DMS79 (cell line): ENCODE measurements at regions not wholly inside any gene's neighbourhood (a gene's known extent, or its start where the extent isn't known, plus 50 kb on each side); places are given as distances from the start of the nearest gene placed in this dataset.

Source experiments
- DNase-seq: peaks from one replicate; lab custom pipeline; 2025; lab: John Stamatoyannopoulos, UW

DNA sequence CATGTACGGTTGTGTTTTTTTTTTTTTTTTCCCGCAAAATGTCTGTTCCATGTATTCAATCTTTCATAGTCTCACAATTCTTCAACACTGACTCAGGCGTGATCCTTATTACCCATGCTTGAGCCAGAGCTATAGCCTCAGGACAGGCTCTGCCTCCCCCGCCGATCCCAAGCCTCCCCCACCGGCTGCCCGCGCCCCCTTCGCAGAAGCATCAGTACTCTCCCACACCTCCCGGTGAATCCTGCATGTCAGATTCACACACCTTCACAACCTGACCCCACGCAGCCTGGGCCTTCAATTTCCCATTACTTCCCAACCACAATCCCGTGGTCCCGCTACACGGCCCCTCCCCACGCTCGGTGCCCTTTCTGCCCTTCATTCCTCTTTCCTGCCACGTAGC, 401.5 kb upstream of the JARID2 start:
- no peak for DNase-seq

DNA sequence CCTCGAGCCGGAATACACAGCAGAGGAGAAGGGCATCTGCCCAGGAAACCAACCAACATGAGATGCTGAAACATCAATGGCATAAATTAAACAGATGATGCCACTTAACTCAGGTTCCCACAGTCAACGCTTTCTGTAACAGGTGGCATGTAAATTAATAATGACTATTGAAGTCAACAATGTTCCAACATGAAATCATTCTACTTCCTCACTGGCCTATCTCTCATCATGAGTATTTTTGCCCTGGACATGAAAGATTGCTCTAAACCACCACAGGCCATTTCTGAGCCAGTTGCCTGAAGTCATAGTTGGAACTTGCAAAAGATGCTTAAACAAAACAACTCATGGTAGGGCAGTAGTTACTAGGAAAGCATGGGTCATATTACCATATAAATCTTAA, 397.9 kb upstream of the JARID2 start:
- no peak for DNase-seq

DNA sequence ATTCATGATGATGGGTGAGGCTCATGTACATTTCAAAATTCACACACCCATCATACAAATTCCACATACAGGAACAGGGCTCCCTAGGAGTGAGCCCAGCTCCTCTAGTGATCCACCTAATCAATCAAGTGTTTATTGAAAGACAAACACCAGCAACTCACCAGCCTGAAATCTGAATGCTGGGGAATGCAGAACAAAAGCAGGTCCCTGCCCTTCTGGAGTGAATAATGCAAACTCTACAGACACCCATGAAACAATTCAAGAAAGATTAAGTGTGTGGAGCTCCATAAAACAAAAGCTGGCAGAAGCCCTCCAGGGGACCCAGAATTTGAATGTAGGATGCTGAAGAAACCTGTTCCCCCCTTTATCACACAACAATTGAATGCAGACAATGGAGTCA, 396.7 kb upstream of the JARID2 start:
- DNase-seq, result no peak

DNA sequence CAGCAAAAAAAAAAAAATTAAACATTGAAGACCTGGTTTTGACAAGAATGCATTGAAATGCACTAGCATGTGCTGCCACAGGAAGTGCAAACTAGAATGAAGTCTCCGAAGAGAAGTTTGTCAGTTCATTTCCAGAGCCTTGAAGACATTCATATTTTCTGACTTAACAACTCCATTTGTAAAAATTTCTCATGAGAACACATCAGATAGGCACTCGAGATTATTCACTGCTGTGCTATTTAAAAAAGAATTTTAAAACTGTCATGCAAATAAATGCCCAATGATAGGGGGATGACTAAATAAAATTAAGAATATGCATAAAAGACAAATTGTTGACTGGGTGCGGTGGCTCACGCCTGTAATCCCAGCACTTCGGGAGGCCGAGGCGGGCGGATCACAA, 394.6 kb upstream of the JARID2 start:
- DNase-seq, result no peak

DNA sequence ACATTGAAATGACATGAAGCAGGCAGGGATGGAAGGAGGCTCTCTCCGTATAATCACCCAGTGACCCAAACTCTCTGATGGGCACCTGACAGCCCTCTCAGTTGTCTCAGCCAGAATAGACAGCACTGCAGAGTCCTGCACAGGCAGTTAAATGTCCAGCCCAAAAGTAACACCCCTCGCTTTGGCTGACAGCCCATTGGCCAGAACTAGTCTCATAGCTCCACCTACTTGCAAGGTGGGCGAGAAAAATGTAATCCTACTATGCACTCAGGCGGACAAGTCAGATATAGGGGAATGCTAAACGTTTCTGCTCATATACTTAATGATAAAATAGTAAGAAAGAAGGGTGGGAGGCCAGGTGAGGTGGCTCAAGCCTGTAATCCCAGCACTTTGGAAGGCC, 393.5 kb upstream of the JARID2 start:
- no peak for DNase-seq

DNA sequence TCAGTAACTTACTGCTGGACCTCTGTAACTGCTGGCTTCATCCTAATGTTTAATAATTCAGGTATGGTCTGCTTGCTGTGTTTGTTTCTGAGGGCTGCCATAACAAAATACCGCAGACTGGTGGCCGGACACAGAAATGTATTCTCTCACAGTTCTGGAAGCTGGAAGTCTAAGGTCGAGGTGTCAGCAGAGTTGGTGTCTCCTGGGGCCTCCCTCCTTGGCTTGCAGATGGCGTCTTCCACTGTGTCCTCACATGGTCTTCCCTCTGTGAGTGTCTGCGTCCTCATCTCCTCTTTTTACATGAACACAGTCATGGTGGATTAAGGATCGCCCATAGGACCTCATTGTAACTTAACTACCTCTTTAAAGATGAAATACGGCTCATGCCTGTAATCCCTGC, 389.7 kb upstream of the JARID2 start:
- no peak for DNase-seq

DNA sequence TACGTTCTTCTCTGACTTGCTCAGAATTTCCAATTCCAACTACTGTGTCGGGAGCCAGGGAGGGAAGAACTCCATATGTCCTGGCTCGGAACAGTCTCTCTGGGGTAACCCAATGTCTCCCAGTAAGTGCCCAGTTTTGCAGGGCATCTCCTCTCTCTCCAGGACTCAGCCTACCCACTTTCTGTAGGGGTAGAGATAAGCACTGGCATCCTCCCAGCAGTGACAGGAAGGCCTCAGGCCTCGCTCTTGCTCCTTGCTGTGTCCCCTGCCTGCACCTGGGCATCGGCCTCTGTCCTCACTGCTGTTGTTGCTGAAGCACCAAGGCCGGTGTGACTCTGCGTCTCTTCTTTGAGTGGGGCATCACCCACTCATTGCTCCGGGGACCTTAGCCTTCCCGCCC, 388.9 kb upstream of the JARID2 start:
- DNase-seq, result no peak

DNA sequence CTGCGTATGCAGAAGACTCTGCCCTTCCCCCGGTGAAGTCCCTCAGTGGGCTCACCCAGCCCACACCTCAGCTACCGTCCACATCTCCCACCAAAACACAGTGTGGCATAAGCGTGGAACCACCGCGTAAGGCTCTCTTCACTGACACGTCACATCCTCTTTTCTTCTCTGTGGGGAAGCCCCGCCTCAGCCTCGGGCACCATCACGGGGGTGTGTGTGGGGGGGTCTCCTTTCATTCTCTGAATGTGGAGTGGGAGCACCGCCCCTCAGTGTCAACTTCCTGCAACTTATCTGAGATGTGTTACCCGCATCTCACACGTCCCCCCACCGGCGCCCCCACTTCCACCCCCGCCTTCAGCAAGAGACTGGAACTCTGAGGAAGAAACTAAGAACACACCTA, 388.4 kb upstream of the JARID2 start:
- no peak for DNase-seq

DNA sequence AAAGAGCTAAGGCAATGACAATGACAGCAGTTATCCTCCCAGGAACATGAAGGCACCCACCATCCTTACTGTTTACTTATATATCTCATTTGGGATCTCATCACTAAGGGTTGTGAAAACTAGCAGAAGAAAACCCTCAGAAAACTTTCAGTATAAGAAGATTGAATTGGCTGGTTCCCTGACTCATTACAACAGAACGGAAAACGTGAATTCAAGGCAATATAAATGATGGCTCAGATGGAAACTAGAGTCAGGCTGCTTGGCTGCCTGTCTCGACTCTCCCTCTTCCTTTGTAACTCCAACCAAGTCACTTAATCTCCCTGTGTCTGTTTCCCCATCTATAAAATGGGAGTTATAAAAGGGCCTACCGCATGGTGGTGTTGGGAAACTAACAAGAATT, 387.1 kb upstream of the JARID2 start:
- DNase-seq, result no peak

DNA sequence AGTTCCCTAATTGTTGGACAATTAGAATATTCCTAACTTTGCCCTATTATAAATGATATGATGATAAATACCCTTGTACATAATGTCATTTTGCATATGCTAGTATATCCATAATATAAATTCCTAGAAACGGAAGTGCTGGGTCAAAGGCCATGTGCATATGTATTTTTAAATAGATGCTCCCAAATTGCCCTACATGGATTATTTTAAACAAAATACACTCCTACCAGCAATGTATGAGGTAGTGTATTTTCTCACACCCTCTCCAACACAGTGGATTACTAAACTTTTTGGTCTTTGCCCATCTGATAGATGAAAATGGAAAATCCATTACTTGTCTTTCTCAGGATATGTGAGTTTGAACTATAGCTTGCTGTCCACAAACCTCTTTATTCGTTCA, 385.1 kb upstream of the JARID2 start:
- no peak for DNase-seq

DNA sequence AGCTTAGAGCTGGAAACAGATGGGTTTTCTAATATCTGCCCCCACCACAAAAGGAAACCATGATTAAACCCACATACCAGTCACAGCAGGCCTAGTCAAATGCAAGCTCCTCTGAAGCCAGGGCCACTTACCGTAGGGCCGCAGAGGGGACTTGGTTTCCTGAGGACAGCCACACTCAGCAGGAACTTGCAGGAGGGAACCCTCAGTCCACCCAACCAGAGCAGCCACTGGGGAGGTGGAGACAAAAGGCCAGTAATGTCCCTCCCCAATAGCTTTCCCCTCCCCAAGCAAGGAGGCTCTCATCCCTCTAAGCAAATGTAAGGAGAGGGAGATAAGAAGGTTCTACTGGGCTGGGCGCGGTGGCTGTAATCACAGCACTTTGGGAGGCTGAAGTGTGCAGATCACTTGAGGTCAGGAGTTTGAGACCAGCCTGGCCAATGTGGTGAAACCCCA, 384.4 kb upstream of the JARID2 start:
- DNase-seq, result no peak

DNA sequence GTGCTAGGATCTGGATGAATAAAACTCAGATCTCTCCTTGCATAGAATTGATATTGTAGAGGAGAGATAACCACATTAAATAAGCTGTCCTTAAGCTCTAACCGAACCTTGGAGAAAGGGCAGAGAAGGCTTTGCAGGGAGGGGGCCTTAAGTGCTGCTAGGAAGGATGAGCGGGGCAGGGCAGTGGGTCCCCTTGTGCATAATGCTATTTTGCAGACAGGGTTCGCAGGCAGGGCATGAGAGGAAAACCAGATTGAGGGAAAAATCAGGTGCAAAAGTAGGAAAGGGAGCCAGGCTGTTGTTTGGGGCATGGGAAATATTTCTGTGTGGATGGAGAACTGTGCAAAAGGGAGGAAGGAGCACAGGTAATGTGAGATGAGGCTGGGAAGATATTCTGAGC, 383.0 kb upstream of the JARID2 start:
- no peak for DNase-seq

DNA sequence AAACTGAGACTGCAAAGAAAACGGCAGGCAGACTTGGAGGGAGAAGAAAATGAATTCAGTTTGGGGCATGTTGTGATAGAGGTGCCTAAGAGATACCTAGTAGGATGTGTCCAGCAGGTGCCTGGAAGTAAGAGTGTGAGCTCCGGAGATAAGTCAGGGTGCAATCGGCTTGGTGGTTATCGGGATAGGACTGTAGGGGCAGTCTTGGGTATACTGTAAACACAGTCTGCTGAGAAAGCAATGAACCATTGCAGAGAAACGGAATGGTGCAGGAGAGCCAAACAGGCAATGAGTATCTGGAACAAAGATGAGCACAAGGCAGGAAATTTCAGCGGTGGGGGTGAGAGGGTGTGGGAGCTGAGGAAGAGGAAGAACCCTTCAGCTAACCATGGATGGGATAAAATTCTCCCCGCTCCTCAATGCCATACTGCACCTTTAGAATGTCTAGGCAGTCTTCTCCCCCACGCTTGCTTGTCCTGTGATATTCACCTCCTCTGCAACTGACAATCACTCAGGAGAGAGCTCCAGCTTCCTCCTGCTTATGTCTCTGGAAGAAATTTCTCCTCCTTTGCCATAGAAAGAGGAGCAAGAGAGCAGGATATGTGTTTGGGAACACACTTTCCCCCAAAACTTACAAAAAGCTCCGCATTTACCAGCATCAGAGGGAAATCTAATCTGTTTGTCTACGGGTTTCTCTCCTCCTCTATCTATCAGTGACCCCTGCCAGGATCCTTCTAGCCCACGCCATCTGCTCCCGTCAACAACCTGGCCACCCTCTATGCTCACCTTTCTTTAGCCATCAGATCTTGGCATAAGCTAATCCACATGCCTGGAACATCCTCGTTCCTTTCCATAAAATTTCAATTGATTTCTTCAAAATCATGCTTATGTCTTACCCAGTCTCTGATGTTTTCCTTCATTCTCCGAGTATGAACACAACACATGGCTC, 381.7 kb upstream of the JARID2 start:
- DNase-seq, result no peak

DNA sequence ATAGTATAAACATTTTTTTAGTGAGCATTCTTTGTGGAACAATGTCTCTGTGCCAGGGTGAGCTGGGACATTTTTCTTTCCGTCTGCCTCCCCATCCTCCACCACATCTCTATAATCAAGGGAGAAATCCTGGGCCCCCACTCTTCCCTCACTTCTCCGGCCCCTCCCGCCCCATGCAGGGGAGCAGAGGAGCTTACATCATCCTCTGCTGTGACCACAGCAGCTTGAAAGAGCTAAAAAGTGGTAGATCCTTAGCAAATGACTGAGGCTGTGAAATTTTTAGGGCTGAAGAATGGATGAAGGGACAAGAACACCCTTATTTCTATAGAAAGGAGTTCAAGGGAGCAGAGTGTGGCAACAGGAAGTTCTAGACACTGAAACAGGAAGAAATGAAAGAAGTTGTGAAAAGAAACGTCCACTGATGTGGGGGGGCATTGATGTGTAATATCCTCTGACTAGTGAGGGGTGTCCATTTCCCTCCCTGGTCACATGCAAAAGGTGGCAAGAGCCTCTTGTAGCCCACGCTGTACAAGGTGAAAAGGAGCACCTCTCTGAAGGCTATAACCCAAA, 380.3 kb upstream of the JARID2 start:
- DNase-seq, result no peak

DNA sequence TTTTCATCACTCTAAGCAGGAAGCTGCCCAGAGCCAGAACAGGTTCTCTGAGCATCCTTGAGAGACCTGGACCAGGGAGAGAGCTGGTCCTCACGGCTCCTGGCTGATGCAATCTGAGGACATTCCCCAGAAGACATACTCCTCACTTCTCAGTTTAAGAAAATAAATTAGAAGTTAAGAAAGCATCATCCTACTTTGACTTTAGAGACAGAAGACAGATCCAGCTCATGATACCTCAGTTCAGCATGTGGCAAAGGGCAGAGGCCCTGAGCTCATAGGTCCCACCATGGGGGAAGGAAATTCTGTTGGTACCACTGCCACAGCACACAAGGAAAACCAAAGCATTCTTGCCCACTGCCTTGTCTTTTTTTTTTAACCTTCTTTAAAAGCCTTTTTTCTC, 378.1 kb upstream of the JARID2 start:
- DNase-seq, result no peak

DNA sequence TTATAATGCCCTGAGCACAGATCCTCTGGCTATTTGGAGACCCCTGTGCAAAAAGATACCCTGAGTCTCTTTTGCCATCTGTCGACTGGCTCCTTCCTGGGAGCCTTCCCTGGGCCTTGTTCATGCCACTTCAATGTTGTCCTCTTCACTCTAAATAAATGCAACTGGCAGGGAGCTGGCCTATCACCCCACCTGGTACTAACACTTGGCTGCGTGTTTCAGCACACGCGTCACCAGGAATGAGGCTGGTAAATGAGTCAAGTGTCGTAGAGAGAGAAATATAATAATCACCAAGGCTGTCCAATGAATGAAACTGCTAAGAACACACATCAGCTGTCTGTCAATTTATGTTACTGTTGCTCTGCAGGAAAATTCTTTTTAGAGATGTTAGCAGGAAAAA, 374.6 kb upstream of the JARID2 start:
- DNase-seq, result no peak

DNA sequence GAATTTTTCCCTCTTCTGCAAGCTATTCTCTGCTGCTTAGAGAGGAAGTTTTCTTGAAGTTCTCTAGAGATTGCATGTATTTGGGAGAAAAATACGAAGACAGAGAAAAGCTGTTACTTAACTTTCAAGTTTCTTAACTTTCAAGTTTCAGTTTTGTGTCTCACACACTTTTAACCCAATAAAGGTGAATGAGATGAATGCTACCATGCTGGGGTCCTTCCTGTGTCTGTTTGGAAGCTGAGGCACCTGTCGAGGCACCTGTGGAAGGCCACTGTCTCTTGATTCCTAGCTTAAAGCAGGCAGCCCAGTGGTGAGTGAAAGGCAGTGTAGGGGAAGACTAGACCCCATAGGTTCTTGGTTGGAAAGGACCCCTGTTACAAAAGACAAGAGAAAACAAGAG, 372.8 kb upstream of the JARID2 start:
- no peak for DNase-seq

DNA sequence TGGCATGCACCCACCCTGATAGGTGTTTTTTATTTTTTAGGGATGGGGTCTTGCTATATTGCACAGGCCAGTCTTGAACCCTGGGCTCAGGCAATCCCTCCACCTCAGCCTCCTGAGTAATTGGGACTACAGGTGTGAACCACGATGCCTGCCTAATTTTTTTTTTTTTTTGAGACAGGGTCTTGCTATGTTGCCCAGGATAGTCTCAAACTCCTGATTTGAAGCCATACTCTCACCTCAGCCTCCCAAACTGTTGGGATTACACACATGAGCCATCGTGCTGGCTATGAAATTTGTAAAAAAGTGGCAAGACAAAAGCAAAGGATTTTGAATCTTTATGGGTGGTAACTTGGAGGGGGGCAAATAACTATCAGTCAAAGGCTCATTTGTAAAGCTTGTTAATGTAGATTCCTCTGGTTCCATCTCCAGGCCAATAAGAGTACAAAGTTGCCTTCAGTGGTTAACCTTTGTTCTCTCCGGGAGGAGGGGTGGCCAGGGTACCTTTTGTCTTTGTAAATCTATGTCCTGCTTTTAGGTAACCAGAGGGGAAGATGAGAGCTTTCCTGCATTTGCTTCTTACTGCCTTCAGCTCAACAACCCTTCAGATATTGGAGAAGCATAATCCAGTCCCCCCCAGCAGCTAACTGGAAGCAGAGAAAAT, 372.0 kb upstream of the JARID2 start:
- DNase-seq, result no peak

DNA sequence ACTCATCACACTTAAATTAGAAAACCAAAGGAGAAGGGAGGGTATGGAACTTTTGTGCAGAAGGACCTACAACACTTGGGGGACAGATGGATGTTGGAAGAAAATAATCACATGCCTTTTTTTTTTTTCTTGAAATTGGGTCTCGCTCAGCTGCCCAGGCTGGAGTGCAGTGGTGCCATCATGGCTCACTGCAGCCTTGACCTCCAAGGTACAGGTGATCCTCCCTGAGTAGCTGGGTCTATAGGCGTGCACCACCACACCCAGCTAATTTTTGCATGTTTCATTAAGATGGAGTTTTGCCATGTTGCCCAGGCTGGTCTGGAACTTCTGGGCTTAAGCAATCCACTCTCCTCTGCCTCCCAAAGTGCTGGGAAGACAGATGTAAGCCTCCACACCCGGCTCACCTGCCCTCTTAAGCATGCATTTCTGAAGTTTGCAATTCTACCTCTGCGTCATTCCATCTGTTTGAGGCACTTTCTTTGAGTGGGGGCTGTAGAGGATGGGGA, 370.8 kb upstream of the JARID2 start:
- DNase-seq, result no peak

DNA sequence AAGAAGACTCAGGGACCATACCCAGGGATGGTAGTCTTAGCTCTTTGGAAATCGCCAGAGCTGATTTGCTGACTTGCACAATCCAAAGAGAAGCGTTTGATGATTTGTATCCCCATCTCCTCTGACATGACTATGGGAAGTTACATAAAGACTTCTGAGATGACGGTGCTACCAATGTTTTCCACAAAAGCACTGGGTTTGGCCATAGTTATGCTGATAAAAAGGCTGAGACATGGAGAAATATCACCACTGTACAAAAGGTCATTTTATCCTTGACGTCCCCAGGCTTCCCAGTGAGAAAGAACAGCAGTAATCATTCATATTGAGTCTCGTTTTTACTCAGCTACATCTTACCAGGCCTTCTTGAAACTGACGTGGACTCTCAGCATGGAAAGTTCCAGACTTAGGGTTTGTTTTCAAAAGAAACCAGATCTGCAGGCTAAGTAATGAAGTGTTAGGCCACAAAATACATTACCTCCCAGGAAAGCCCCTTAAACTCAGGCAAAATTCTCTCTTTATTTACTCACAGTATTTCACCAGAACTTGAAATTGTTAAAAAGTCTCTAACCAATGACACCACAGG, 370.3 kb upstream of the JARID2 start:
- DNase-seq, result no peak

DNA sequence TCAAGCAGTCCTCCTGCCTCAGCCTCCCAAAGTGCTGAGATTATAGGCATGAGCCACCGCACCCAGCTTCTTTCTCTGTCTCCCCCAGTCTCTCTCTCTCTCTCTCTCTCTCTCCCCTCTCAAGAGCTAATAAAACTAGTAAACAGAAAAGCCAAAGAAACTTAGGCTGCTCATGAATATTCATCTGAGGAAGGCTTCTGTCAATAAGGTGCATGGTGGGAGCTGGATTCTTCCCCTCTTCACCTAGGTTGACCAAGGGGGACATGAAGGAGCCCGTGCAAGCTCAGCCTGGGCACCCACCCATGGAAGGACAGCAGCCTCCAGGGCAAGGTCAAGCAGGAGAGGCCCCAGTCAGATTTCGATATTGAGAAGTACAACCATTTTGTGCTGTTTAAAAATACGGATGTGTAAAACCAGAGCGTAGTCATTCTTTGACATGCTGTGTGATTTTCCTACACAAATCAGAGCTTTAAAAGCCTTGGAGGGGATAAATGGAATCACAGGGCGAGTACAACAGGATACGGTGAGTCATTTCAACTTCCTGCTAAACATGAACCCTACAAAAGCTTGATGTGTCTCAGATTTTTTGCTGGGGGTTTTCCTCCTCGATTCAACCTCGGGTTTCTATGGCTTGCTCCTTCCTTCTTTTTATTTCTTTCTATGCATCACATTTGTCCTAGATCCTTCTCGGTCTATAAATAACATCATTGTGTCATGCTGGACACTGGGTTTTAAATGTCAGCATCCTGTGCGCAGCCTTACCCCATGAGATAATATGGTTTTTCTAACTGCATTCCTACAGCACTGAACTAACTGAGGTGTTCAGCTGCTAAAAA, 368.9 kb upstream of the JARID2 start:
- no peak for DNase-seq

DNA sequence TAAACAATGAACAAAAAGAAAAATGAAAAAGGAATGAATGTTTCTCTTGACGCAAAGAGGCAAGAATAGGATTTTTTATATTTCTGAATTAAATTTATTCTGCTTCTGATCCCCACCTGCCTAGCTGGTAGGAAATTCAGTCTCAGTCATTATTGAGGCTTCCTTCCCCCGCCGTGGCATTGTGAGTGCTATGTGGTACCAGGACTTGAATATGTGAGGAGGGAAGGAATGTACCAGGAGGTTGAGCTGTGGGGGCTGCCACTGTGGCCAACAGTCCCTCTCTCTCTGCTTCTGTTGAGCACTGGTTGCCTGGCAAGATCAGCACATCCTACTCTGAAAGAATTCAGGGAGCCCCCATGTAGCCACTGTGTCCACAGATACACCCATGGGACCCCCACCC, 368.1 kb upstream of the JARID2 start:
- DNase-seq, result no peak
